ENCODE measurements at regions not wholly inside any gene's neighbourhood (a gene's known extent, or its start where the extent isn't known, plus 50 kb on each side); places are given as distances from the start of the nearest gene placed in this dataset.

- TF ChIP-seq POLR2A (IDR thresholded peaks at IDR 0.05; ENCODE audit: low read length) = no peak
- TF ChIP-seq GATA1 (IDR thresholded peaks at IDR 0.05; ENCODE audit: low read depth, low read length) = no peak
Measured at GRCh38 chr2:83956991-83957390, 502.1 kb downstream of the SUCLG1 start.
